ENCODE measurements at regions not wholly inside any gene's neighbourhood (a gene's known extent, or its start where the extent isn't known, plus 50 kb on each side); places are given as distances from the start of the nearest gene placed in this dataset.

GRCh38 chr18:69217196-69218000 is 183.3 kb upstream of the DOK6 start (continued):
- TF ChIP-seq SIN3A (conservative IDR thresholded peaks at IDR 0.05 in 1 of 2, IDR thresholded peaks at IDR 0.05 in 1 of 2; ENCODE audit: low read depth in 1 of 2, low read length in 2 of 2) = no peak

Measured in H1 (cell line).